H1 (cell line): ENCODE measurements at regions not wholly inside any gene's neighbourhood (a gene's known extent, or its start where the extent isn't known, plus 50 kb on each side); places are given as distances from the start of the nearest gene placed in this dataset.
"Not testable (repeated sequence)": the region's sequence is repeated elsewhere in the genome, so short reads cannot be mapped to it uniquely, and the experiment has no call there.

Experiments
- CTCF ChIA-PET: fragments of 300-600 bp; sonication (Branson Sonifier 250); formaldehyde crosslinking; loops from one replicate; lab custom pipeline; 2021; ENCODE audit not compliant: partially characterized antibody; lab: Charles Lee
- POLR2A ChIA-PET: fragments of 300-600 bp; sonication (Branson Sonifier 250); formaldehyde crosslinking; loops from one replicate; lab custom pipeline; 2021; ENCODE audit warnings: inconsistent platforms; ENCODE audit not compliant: partially characterized antibody; lab: Charles Lee
- DNase-seq, 2 experiments: peaks; one replicate each; pipeline versions ENCODE4 v3.0.0 to v3.0.0-alpha.2; 2010 to 2022; ENCODE audit warnings: low spot score in 2 of 2, low read depth in 1 of 2, mixed read lengths in 1 of 2
- FAIRE-seq: peaks from 2 replicates; lab custom pipeline; 2011; peaks lifted over from hg19 to GRCh38; lab: Jason Lieb, UNC
- H2AFZ ChIP-seq: 2 replicates; pipeline ENCODE4 v1.8.1; 2012; ENCODE audit warnings: low read length, inconsistent platforms
- H2AK5ac ChIP-seq: 2 replicates; pipeline ENCODE4 v1.6.1; 2013; ENCODE audit warnings: low read depth, low read length
- H2BK120ac ChIP-seq: replicated peaks from 2 replicates; pipeline ENCODE3; 2013; ENCODE audit warnings: low read depth, low read length, inconsistent platforms
- H2BK12ac ChIP-seq: 2 replicates; pipeline ENCODE4 v1.6.1; 2013; ENCODE audit warnings: low read depth, low read length
- H2BK15ac ChIP-seq: 2 replicates; pipeline ENCODE4 v1.6.1; 2013; ENCODE audit warnings: low read length
- H2BK20ac ChIP-seq: 2 replicates; pipeline ENCODE4 v1.6.1; 2013; ENCODE audit warnings: low read length
- H2BK5ac ChIP-seq: 2 replicates; pipeline ENCODE4 v1.6.1; 2013; ENCODE audit warnings: low read depth, low read length
- H3K14ac ChIP-seq: 2 replicates; pipeline ENCODE4 v1.6.1; 2013; ENCODE audit warnings: inconsistent platforms; ENCODE audit not compliant: insufficient read length
- H3K18ac ChIP-seq: 2 replicates; pipeline ENCODE4 v1.6.1; 2013; ENCODE audit warnings: low read length; ENCODE audit errors: extremely low read depth
- H3K23ac ChIP-seq: 2 replicates; pipeline ENCODE4 v1.6.1; 2013; ENCODE audit warnings: inconsistent platforms; ENCODE audit not compliant: insufficient read length
- H3K23me2 ChIP-seq: 2 replicates; pipeline ENCODE4 v1.6.1; 2013; ENCODE audit warnings: low read depth, low read length
- H3K27ac ChIP-seq: 2 replicates; pipeline ENCODE4 v1.6.1; 2011; ENCODE audit warnings: low read depth, low read length, inconsistent platforms
- H3K27me3 ChIP-seq, 4 experiments: replicated peaks in 1 of 4; 1 replicate in 1 of 4; 2 replicates in 3 of 4; pipeline versions ENCODE4 v1.6.1 to v1.8.1; 2011 to 2013; ENCODE audit warnings: low read length in 3 of 4, mild to moderate bottlenecking in 3 of 4, inconsistent platforms in 2 of 4, mixed read lengths in 2 of 4, moderate library complexity in 1 of 4; ENCODE audit not compliant: control insufficient read depth in 3 of 4, insufficient read depth in 3 of 4; ENCODE audit errors: extremely low read depth in 1 of 4
- H3K36me3 ChIP-seq, 4 experiments: 2 replicates each; pipeline versions ENCODE4 v1.6.1 to v1.8.1; 2011 to 2013; ENCODE audit warnings: mild to moderate bottlenecking in 4 of 4, low read length in 3 of 4, moderate library complexity in 2 of 4, control low read depth in 1 of 4, inconsistent platforms in 1 of 4; ENCODE audit not compliant: insufficient read depth in 4 of 4, control insufficient read depth in 2 of 4
- H3K4ac ChIP-seq: replicated peaks from 2 replicates; pipeline ENCODE3; 2013; ENCODE audit warnings: low read length, low read depth, mixed read lengths, inconsistent platforms; ENCODE audit not compliant: insufficient read length
- H3K4me1 ChIP-seq, 4 experiments: replicated peaks in 1 of 4; 1 replicate in 1 of 4; 2 replicates in 3 of 4; pipeline versions ENCODE4 v1.6.1 to v1.8.1; 2011 to 2013; ENCODE audit warnings: low read length in 3 of 4, inconsistent platforms in 2 of 4, mixed read lengths in 1 of 4; ENCODE audit not compliant: insufficient read depth in 4 of 4, control insufficient read depth in 3 of 4
- H3K4me2 ChIP-seq, 2 experiments: 2 replicates each; pipeline versions ENCODE4 v1.6.1 to v1.8.1; 2011 to 2013; ENCODE audit warnings: low read depth in 2 of 2, low read length in 2 of 2, control low read depth in 1 of 2, inconsistent platforms in 1 of 2, mild to moderate bottlenecking in 1 of 2; ENCODE audit not compliant: insufficient read depth in 1 of 2
- H3K4me3 ChIP-seq, 4 experiments: fragments of 200-600, 300-600 bp in 1 of 4; sonication (generic), shearing (Covaris generic), sonication (Bioruptor Twin) in 1 of 4; 2 replicates each; pipeline versions ENCODE4 v1.5.1 to v1.8.1; 2011 to 2016; ENCODE audit warnings: low read length in 4 of 4, low read depth in 3 of 4, control low read depth in 2 of 4, inconsistent platforms in 2 of 4, mild to moderate bottlenecking in 2 of 4, mixed read lengths in 1 of 4, moderate library complexity in 1 of 4; ENCODE audit not compliant: insufficient read depth in 2 of 4; ENCODE audit errors: extremely low read depth in 1 of 4
- H3K56ac ChIP-seq: replicated peaks from 2 replicates; pipeline ENCODE3; 2013; ENCODE audit warnings: low read depth, mild to moderate bottlenecking, mixed read lengths, low read length, inconsistent platforms; ENCODE audit not compliant: insufficient read length
- H3K79me1 ChIP-seq: 2 replicates; pipeline ENCODE4 v1.6.1; 2013; ENCODE audit warnings: low read depth, low read length, control low read depth
- H3K79me2 ChIP-seq, 2 experiments: 2 replicates each; pipeline versions ENCODE4 v1.6.1 to v1.8.1; 2012 to 2013; ENCODE audit warnings: low read length in 2 of 2, mild to moderate bottlenecking in 2 of 2, inconsistent platforms in 1 of 2; ENCODE audit not compliant: insufficient read depth in 2 of 2, control insufficient read depth in 1 of 2
- H3K9ac ChIP-seq, 4 experiments: replicated peaks in 1 of 4; 1 replicate in 1 of 4; 2 replicates in 3 of 4; pipeline versions ENCODE4 v1.6.1 to v1.8.1; 2011 to 2013; ENCODE audit warnings: low read depth in 3 of 4, low read length in 3 of 4, control low read depth in 2 of 4, mild to moderate bottlenecking in 2 of 4, moderate library complexity in 2 of 4, inconsistent platforms in 1 of 4; ENCODE audit errors: extremely low read depth in 1 of 4
- H3K9me3 ChIP-seq, 2 experiments: 2 replicates each; pipeline versions ENCODE4 v1.6.1 to v1.8.1; 2012 to 2013; ENCODE audit warnings: mild to moderate bottlenecking in 2 of 2, moderate library complexity in 2 of 2, control low read depth in 1 of 2, inconsistent platforms in 1 of 2, low read depth in 1 of 2, low read length in 1 of 2, mixed read lengths in 1 of 2; ENCODE audit not compliant: insufficient read depth in 2 of 2
- H4K20me1 ChIP-seq, 2 experiments: replicated peaks in 1 of 2; 2 replicates each; pipeline versions ENCODE3 to v1.8.1; 2011 to 2013; ENCODE audit warnings: inconsistent platforms in 2 of 2, low read length in 2 of 2, mild to moderate bottlenecking in 1 of 2; ENCODE audit not compliant: insufficient read depth in 2 of 2, control insufficient read depth in 1 of 2
- H4K5ac ChIP-seq: 2 replicates; pipeline ENCODE4 v1.6.1; 2013; ENCODE audit warnings: low read length, low read depth, mixed read lengths, inconsistent platforms; ENCODE audit not compliant: insufficient read length
- H4K8ac ChIP-seq: 2 replicates; pipeline ENCODE4 v1.8.0; 2013; ENCODE audit warnings: mild to moderate bottlenecking, moderate library complexity, low read length, inconsistent platforms; ENCODE audit not compliant: insufficient read depth; ENCODE audit errors: extremely low read depth
- H4K91ac ChIP-seq: replicated peaks from 2 replicates; pipeline ENCODE3; 2013; ENCODE audit warnings: low read length, mixed read lengths, inconsistent platforms; ENCODE audit not compliant: insufficient read length
- WGBS, 2 experiments: shearing (Covaris generic) in 1 of 2; methylation state at CpG; one replicate each; pipeline versions ENCODE4 v1.1.6 to v1.1.7; 2013 to 2015; ENCODE audit warnings: low lambda C conversion rate in 2 of 2, mixed read lengths in 2 of 2, inconsistent platforms in 1 of 2, low coverage in 1 of 2, missing lambda C conversion rate in 1 of 2; ENCODE audit not compliant: insufficient replicate concordance in 2 of 2, insufficient coverage in 1 of 2, insufficient read length in 1 of 2; ENCODE audit errors: extremely low coverage in 1 of 2, missing lambda C conversion rate in 1 of 2; 5-methylcytosine and 5-hydroxymethylcytosine counted together

DNA sequence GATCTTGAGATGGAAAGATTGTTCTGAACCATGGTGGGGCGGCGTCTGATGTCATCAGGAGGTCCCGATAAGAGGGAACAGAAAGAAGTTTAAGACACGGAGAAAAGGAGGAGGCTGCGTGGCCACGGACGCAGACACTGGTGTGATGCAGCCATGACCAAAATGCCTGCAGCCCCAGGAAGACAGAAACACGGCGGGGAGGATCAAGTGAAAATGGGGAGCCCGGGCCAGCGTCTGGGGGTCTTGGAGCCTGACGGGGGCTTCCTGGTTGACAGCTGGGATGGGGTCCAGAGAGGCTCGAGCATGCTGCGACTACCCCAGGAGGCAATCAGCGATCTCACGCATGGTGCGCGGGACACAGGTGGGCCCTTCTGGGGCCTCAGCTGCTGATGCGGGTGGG is 119.7 kb downstream of the NPIPB11 start:
- not testable (repeated sequence) for H3K9me3 ChIP-seq, H3K23me2 ChIP-seq, H3K14ac ChIP-seq, H3K79me1 ChIP-seq, H3K27ac ChIP-seq, H2BK5ac ChIP-seq, H3K9ac ChIP-seq, H2BK15ac ChIP-seq, H2AK5ac ChIP-seq, H3K27me3 ChIP-seq, H2BK12ac ChIP-seq, H3K56ac ChIP-seq, H2AFZ ChIP-seq, H4K8ac ChIP-seq, H4K91ac ChIP-seq, FAIRE-seq, H3K79me2 ChIP-seq, H3K18ac ChIP-seq, H3K4me3 ChIP-seq, H4K5ac ChIP-seq, DNase-seq, H3K4ac ChIP-seq, H2BK20ac ChIP-seq, H3K23ac ChIP-seq, H2BK120ac ChIP-seq, H3K36me3 ChIP-seq, H3K4me2 ChIP-seq, H4K20me1 ChIP-seq
- peaks cover 0 to 20% (median 2%) of the 10 kb centered on the region in 4 experiments; a peak in 5 of 7 replicates for H3K4me1 ChIP-seq
- CTCF ChIA-PET: interaction anchor here (1.1 kb wide), 1 partner anchor 29 kb away, joined by 3 read pairs; no protein-coding TSS in a partner anchor
- 92% methylated on average over 17 of the region's 19 CpGs; no CpG with 5 or more reads in 1 of the 2 experiments for WGBS, 2 experiments
- POLR2A ChIA-PET: interaction anchor here (0.6 kb wide), 1 partner anchor 600 kb away, joined by 3 read pairs; no protein-coding TSS in a partner anchor

DNA sequence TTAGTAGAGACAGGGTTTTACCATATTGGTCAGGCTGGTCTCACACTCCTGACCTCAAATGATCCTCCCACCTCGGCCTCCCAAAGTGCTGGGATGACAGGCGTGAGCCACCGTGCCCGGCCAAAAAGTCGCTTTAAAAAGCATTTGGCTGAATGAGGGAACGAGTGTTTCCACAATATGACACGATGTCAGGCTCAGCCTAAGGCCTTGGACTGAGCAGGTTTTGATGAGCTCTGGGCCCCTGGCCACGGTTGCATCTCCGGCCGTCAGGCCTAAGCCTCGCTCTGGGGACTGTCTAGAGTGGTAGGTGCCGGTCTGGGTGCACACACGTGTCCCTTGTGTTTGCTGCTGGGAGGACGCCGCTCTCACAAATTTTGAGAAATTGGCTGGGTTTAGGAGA is 120.3 kb downstream of the NPIPB11 start:
- Histone ChIP-seq H2AK5ac (0 out of 2 replicates have a peak overlapping the region, but pooled peaks have one; percentile 75), H2BK20ac (0 out of 2 replicates have a peak overlapping the region, but pooled peaks have one; percentile 34), H2BK12ac (0 out of 2 replicates have a peak overlapping the region, but pooled peaks have one; percentile 68), H3K4me1 (peaks cover 0 to 20% (median 2%) of the 10 kb centered on the region in 4 experiments; a peak in 5 of 7 replicates)
- H3K4ac ChIP-seq, H3K23ac ChIP-seq, H3K18ac ChIP-seq, H3K23me2 ChIP-seq, H3K14ac ChIP-seq, H3K9ac ChIP-seq, H3K27ac ChIP-seq, H2BK15ac ChIP-seq, FAIRE-seq, H3K4me2 ChIP-seq, DNase-seq, H4K8ac ChIP-seq, POLR2A ChIA-PET, H3K9me3 ChIP-seq, H2AFZ ChIP-seq, H3K79me1 ChIP-seq, H4K91ac ChIP-seq, H4K20me1 ChIP-seq, H4K5ac ChIP-seq, H3K56ac ChIP-seq, H2BK120ac ChIP-seq, H3K36me3 ChIP-seq, H3K4me3 ChIP-seq, H3K79me2 ChIP-seq, H2BK5ac ChIP-seq, H3K27me3 ChIP-seq: not testable (repeated sequence)
- CTCF ChIA-PET: interaction anchor here (1.1 kb wide), 1 partner anchor 30 kb away, joined by 3 read pairs; no protein-coding TSS in a partner anchor
- 82% methylated on average over 15 of the region's 15 CpGs; no CpG with 5 or more reads in 1 of the 2 experiments for WGBS, 2 experiments
